Cardiac septum (tissue), 1 donor: ENCODE measurements at regions not wholly inside any gene's neighbourhood (a gene's known extent, or its start where the extent isn't known, plus 50 kb on each side); places are given as distances from the start of the nearest gene placed in this dataset.
"Not testable (repeated sequence)": the region's sequence is repeated elsewhere in the genome, so short reads cannot be mapped to it uniquely, and the experiment has no call there.

Experiments
- DNase-seq: peaks from one replicate; pipeline ENCODE4 v3.0.0-alpha.2; 2020; ENCODE audit warnings: low spot score
- intact Hi-C: fragments of 100-400 bp; cut with DNase I; formaldehyde crosslinking; loops from one replicate; pipeline ENCODE4 v1.14.0; 2022
- donor health status: DM: no; HTN: no; CAD: no.

DNA sequence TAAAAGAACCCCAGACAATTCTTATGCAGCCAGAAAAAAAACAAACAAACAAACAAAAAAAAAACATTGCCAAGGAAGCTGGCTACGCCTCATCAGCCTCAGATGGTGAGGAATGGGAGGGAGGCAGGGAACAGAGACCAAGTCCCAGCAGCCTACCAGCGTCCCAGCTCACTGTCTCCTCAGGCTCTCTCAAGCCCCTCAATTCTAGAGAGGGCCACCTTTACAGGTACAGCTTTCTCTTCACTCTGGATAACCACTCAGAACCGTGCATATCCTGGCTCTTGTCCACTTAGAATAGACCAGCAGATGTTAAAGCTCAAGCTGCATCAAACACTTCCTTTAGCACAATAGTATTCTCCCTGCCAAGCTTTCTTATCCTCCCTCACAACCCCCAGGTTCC, 263.1 kb upstream of the CHAC2 start:
- DNase-seq: no peak
- intact Hi-C loops: no loop called here

DNA sequence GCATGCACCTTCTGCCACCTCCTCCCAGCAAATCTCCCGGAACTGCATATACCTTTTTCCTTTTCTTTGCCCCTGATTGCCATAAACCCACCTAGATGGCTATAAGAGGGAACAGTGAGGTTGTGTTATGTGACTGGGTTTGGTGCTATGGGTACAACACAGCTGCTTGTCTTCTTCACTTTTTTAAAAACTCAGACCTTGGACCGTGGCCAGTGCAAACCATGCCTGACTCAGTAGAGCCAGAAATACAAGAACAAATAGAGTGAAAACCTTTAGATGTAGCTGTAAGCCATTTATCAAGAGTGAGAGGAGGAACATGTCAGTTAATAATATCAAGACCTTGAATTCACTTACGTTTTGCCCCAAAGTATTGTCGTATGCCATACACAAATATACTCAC, 267.4 kb upstream of the CHAC2 start:
- intact Hi-C loops: no loop called here
- no peak for DNase-seq

GRCh38 chr2:53498210-53498609, 269.4 kb upstream of the CHAC2 start:
- intact Hi-C loops: no loop called here
- DNase-seq: no peak

DNA sequence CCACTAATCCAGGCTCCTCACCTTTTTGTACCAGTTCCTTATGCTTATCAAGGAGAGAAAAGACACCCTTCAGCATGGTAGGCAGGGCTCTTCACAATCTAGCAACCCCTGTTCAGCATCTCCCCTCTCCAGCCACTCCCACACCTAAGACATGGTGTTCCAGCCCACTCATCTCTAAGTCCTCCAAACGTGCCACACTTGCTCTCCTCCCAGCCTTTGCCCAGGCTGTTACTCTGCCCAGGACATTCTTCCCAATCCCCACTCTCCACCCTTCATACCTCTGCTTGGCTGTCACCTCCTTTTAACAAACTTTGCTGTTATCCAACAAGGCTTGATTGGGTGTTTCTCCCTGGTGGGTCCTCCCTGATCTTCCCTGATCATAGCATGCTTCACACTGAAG, 270.6 kb upstream of the CHAC2 start:
- DNase-seq: no peak
- intact Hi-C loops: no loop called here

GRCh38 chr2:53493210-53493609, 274.4 kb upstream of the CHAC2 start:
- no peak for DNase-seq
- intact Hi-C loops: no loop called here

DNA sequence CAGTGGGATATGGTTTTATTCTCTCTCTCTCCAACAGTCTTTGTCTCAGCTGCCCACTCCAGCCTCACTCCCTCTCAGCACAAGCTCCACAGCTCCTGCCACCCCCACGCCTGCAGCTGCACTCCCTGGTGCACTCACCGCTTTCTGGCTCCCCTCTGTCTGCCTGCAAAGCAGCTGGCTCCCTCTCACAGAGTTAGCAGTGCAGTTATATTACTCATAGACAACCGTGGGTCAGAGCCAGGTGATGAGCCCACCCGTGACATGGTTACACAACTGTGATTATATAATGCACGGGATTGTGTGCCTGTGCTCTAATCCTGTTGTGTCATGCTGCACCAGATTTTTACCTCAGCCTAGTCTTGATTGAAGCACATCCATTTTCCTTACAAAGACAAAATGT, 276.9 kb upstream of the CHAC2 start:
- no peak for DNase-seq
- intact Hi-C loops: no loop called here

- DNase-seq, intact Hi-C loops: not testable (repeated sequence)
These were observed 281.3 kb upstream of the CHAC2 start for GRCh38 chr2:53486185-53486899.

DNA sequence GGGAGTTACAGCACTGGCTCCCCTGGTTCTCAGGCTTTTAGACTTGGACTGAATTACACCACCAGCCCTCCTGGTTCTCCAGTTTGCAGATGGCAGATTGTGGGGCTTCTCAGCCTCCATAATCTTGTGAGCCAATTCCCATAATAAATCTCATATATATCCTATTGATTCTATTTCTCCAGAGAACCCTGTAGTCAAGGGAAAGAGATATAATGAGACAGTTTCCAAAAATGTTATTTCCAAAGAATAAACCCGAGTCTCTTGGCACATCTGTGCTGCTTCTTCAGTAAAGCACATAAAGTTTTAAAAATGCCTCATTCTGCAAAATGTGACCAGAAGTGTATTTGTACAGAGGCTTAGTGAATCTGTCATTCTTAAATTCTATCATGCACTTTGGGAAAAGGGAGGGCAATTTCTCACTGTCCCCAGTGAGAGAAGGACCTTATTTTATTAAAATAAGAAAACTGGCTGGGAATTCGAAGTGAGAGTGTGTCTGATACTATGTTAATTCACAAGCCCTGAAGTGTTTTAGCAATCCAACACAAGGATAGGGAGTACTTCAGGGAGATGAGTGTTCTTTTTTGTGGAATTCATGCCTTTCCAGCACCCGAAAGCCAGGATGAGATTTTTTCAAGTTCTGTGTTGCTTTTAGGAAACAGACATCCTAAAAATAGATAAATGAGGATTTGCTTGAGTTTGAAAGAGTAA, 282.4 kb upstream of the CHAC2 start:
- no peak for DNase-seq
- intact Hi-C loops: no loop called here

GRCh38 chr2:53484531-53484930, 283.1 kb upstream of the CHAC2 start:
- intact Hi-C loops: no loop called here
- no peak for DNase-seq

DNA sequence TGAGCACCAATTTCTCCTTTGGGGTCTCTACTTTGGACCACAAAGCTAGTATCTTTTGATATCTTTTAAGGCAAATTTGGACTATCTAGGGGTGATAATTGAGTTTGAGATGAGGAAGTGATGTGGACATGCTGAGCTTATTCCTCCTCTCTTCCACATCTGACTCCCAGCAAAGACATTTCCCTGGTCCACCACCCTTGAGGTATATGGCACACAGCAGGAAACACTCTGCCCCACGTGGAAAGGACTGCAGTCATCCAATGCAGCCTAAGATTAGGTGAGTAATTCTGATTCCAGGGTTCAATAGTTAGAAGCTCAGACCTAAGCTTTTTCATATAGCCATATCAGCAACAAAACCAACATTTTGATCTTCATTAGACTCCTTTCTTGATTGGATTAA, 290.1 kb upstream of the CHAC2 start:
- intact Hi-C loops: no loop called here
- no peak for DNase-seq

DNA sequence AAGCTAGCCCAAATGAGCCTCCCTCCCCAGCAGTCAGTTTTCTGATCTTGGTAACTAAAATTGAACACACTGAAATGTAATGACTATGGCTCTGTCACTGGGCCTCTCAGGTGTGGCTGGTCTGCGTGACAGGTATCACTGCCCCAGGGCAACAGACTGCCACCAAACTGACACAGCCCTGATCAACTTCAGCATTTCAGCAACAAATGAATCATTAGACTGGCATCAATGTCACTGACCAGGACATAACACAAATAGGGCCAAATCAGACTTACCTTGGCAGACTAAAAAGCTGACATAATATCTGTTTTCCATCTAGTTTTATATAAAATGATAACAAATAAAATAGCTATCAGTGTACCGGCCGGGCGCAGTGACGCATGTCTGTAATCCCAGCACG, 290.8 kb upstream of the CHAC2 start:
- intact Hi-C loops: no loop called here
- no peak for DNase-seq

GRCh38 chr2:53475766-53476165, 291.8 kb upstream of the CHAC2 start:
- intact Hi-C loops: no loop called here

GRCh38 chr2:53475321-53475720, 292.3 kb upstream of the CHAC2 start:
- no peak for DNase-seq
- intact Hi-C loops: no loop called here

More at GRCh38 chr2:53475766-53476165, 291.8 kb upstream of the CHAC2 start:
- DNase-seq: no peak

- intact Hi-C loops: no loop called here
These were observed 292.7 kb upstream of the CHAC2 start for GRCh38 chr2:53474914-53475313.

GRCh38 chr2:53473775-53474311, 293.8 kb upstream of the CHAC2 start:
- intact Hi-C loops: no loop called here
- DNase-seq: no peak

More at GRCh38 chr2:53474914-53475313, 292.7 kb upstream of the CHAC2 start:
- no peak for DNase-seq

GRCh38 chr2:53473236-53473635, 294.4 kb upstream of the CHAC2 start:
- no peak for DNase-seq
- intact Hi-C loops: no loop called here

DNA sequence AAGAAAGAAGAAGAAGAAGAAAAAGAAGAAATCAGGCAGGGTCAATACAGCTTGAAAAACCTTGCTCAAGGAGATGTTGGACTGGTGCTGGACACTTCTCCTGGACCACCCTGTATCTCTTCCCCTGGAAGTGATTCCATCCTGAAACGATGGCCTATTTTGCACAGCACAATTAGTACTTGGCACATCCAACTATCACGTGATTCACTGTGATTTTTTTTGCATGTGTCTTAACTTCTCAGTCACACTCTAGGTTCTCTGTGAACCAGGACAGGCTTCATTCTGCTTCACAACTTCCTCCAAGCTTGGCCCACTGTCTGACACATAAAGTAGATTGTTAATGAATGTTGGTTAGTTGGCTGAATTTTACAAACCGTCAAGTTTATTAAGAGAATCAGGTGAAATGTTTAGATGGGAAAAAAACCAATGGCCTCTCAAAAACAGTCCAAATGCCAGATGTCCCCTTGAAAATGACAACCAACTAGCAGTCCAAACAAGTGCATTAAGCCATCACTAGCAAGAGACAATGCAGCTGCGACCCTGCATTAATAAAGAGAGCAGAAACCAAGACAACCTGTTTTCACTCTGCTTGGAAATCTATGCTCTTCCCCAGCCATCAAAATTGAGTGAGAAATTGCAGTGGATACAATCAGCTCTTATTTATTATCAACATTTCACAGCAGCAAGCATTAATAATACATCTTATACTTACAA, 300.0 kb upstream of the CHAC2 start:
- intact Hi-C loops: no loop called here
- DNase-seq: no peak

- intact Hi-C loops: no loop called here
- no peak for DNase-seq
These were observed 303.5 kb upstream of the CHAC2 start for GRCh38 chr2:53463806-53464726.

DNA sequence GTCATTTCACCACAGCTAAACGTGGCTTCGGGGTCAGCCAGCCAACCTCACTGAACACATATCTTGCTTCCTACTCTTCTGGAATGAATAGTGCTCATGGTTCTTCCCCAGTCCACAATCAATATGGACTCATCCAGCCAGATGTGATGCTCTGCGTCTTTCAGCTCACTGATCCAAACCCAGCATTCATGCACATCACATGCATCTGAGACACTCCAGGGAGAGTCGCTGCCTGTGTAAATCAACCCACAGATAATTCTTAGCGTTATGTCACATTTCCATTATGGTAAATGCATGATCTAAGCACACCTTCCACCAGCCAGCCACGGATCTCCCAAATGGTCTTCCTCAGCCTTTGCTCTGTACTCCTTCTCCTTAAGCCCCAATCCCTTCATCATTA, 306.7 kb upstream of the CHAC2 start:
- DNase-seq: no peak
- intact Hi-C loops: no loop called here
